A673 (cell line): ENCODE measurements at regions not wholly inside any gene's neighbourhood (a gene's known extent, or its start where the extent isn't known, plus 50 kb on each side); places are given as distances from the start of the nearest gene placed in this dataset.

ENCODE experiments used
- BruUV-seq: library from RNA; stranded (reverse); fragments of 400-500 nt; replicated peaks from 2 replicates; lab custom pipeline; 2021; lab: Mats Ljungman, UMichigan
- CTCF ChIA-PET: fragments of 300-600 bp; sonication (Branson Sonifier 250); formaldehyde crosslinking; loops from one replicate; lab custom pipeline; 2022; ENCODE audit warnings: antibody characterized with exemption; lab: Charles Lee
- POLR2A ChIA-PET: fragments of 300-600 bp; sonication (Branson Sonifier 250); formaldehyde crosslinking; loops from one replicate; lab custom pipeline; 2022; ENCODE audit warnings: antibody characterized with exemption; ENCODE audit not compliant: low non-redundant PET; lab: Charles Lee
- DNase-seq: peaks from one replicate; pipeline ENCODE4 v3.0.0-alpha.2; 2015; ENCODE audit warnings: low spot score
- H3K27ac ChIP-seq: fragments of 200-600 bp; sonication (generic); 2 replicates; pipeline ENCODE4 v1.5.1; 2016; ENCODE audit warnings: mixed run types, low read depth, mild to moderate bottlenecking, mixed read lengths, antibody characterized with exemption, low read length; ENCODE audit not compliant: poor library complexity, severe bottlenecking
- H3K27me3 ChIP-seq: fragments of 200-600 bp; sonication (generic); replicated peaks from 2 replicates; pipeline ENCODE4 v1.6.1; 2017; ENCODE audit warnings: mixed run types, low read depth, mild to moderate bottlenecking, mixed read lengths, antibody characterized with exemption, low read length; ENCODE audit not compliant: insufficient read depth, poor library complexity
- H3K36me3 ChIP-seq: fragments of 200-600 bp; sonication (generic); 2 replicates; pipeline ENCODE4 v1.6.1; 2016; ENCODE audit warnings: mixed run types, mild to moderate bottlenecking, mixed read lengths, antibody characterized with exemption, low read length; ENCODE audit not compliant: insufficient read depth, poor library complexity, severe bottlenecking
- H3K4me1 ChIP-seq: fragments of 200-600 bp; sonication (generic); 2 replicates; pipeline ENCODE4 v1.6.1; 2017; ENCODE audit warnings: mixed run types, mild to moderate bottlenecking, mixed read lengths, antibody characterized with exemption, low read length; ENCODE audit not compliant: insufficient read depth, poor library complexity, severe bottlenecking
- H3K4me3 ChIP-seq: fragments of 200-600 bp; sonication (generic); 2 replicates; pipeline ENCODE4 v1.5.1; 2016; ENCODE audit warnings: low read depth, mixed run types, mild to moderate bottlenecking, mixed read lengths, low read length; ENCODE audit not compliant: poor library complexity, severe bottlenecking
- H3K9me3 ChIP-seq: fragments of 200-600 bp; sonication (generic); 2 replicates; pipeline ENCODE4 v1.6.1; 2016; ENCODE audit warnings: mixed run types, low read depth, mild to moderate bottlenecking, mixed read lengths, antibody characterized with exemption, low read length; ENCODE audit not compliant: poor library complexity, severe bottlenecking
- CTCF ChIP-seq: fragments of 300-800, 200-600 bp; sonication (generic); conservative IDR thresholded peaks from 2 replicates; pipeline ENCODE4 v1.5.1; 2017; ENCODE audit warnings: low read depth, mild to moderate bottlenecking, antibody characterized with exemption, low read length, moderate library complexity, mixed read lengths
- EZH2 ChIP-seq: fragments of 200-600 bp; sonication (generic); IDR thresholded peaks from 2 replicates; pipeline ENCODE4 v1.6.1; 2017; ENCODE audit warnings: borderline replicate concordance, low read depth, mild to moderate bottlenecking, mixed read lengths, antibody characterized with exemption, low read length; ENCODE audit not compliant: poor library complexity, severe bottlenecking
- intact Hi-C: fragments of 100-400 bp; cut with micrococcal nuclease; formaldehyde crosslinking; loops from one replicate; pipeline ENCODE4 v1.10.0; 2022; ENCODE audit not compliant: unreplicated experiment

- no peak for TF ChIP-seq CTCF
- TF ChIP-seq EZH2 = no peak
- intact Hi-C loops = no loop called here
- Histone ChIP-seq H3K9me3 (no peaks in the 10 kb centered on the region), H3K4me1 (no peaks in the 10 kb centered on the region), H3K4me3 (no peak overlapping the region), H3K27ac (no peak overlapping the region), H3K36me3 (no peaks in the 10 kb centered on the region), H3K27me3 (no peaks in the 10 kb centered on the region)
- ChIA-PET POLR2A (no interaction called here), CTCF (interaction anchor here (0.7 kb wide), 1 partner anchor 122 kb away, joined by 3 read pairs; no protein-coding TSS in a partner anchor)
- DNase-seq = no peak
- no TSS peak for BruUV-seq
Observed at GRCh38 chr12:105924526-105925208, 214.1 kb downstream of the NUAK1 start.

GRCh38 chr12:105927564-105927963 is 211.2 kb downstream of the NUAK1 start:
- intact Hi-C loops = no loop called here
- Histone ChIP-seq H3K36me3 (no peaks in the 10 kb centered on the region), H3K9me3 (no peaks in the 10 kb centered on the region), H3K4me3 (no peak overlapping the region), H3K27ac (no peak overlapping the region), H3K4me1 (no peaks in the 10 kb centered on the region), H3K27me3 (no peaks in the 10 kb centered on the region)
- BruUV-seq = no TSS peak
- TF ChIP-seq EZH2 (no peak), CTCF (no peak)
- POLR2A ChIA-PET = no interaction called here
- CTCF ChIA-PET = no interaction called here
- DNase-seq = no peak

- Histone ChIP-seq H3K36me3 (no peaks in the 10 kb centered on the region), H3K4me1 (no peaks in the 10 kb centered on the region), H3K27ac (no peak overlapping the region), H3K9me3 (no peaks in the 10 kb centered on the region), H3K27me3 (no peaks in the 10 kb centered on the region), H3K4me3 (no peak overlapping the region)
- CTCF ChIA-PET = no interaction called here
- TF ChIP-seq EZH2 (no peak), CTCF (no peak)
- no peak for DNase-seq
- no TSS peak for BruUV-seq
- POLR2A ChIA-PET = no interaction called here
- intact Hi-C loops = no loop called here
Observed at GRCh38 chr12:105928436-105928835, 210.3 kb downstream of the NUAK1 start.
